ENCODE measurements at regions not wholly inside any gene's neighbourhood (a gene's known extent, or its start where the extent isn't known, plus 50 kb on each side); places are given as distances from the start of the nearest gene placed in this dataset.

DNA sequence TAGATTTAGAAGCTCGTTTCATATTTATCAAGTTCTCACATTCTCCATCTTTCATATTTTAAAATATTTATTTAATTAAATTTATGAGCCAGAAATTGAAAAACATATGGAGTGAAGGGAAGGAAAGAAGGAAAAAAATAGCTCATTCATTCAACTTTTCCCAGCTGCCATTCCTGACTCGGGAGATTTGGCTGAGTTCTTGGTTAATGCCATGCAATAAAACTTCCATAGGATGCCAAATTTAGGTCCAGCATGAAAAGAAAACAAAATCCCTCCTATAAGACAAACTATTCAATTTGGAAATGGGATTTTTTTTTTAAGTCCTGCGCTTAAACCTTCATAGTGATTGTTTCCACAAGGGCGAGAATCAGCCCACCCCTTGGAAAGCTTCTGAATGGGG, 426.1 kb upstream of the TNP1 start:
- TF ChIP-seq ELF4 (IDR thresholded peaks at IDR 0.05) (no peak), SUZ12 (IDR thresholded peaks at IDR 0.05) (no peak), CTBP1 (IDR thresholded peaks at IDR 0.05; ENCODE audit: borderline replicate concordance) (no peak), FOXA1 (IDR thresholded peaks at IDR 0.05) (no peak), SP1 (IDR thresholded peaks at IDR 0.05) (no peak), LEF1 (IDR thresholded peaks at IDR 0.05; ENCODE audit: borderline replicate concordance) (no peak), ARNT (IDR thresholded peaks at IDR 0.05) (no peak)

Data from HEK293T (cell line).